ENCODE measurements at regions not wholly inside any gene's neighbourhood (a gene's known extent, or its start where the extent isn't known, plus 50 kb on each side); places are given as distances from the start of the nearest gene placed in this dataset.

GRCh38 chr5:38193015-38193581 is 65.3 kb upstream of the EGFLAM start:
- WGBS, result 13% methylated on average over 13 of the region's 13 CpGs
- no peaks in the 10 kb centered on the region for H3K4me1 ChIP-seq
- H3K9me3 ChIP-seq, result no peaks in the 10 kb centered on the region
- no peak overlapping the region for H3K27ac ChIP-seq (replicated peaks in 1 of 4)
- H3K4me3 ChIP-seq, result no peak overlapping the region
- no peak for TF ChIP-seq EP300 (IDR thresholded peaks at IDR 0.05)
- TF ChIP-seq POLR2A (IDR thresholded peaks at IDR 0.05; ENCODE audit: low read depth), result no peak
- TF ChIP-seq POLR2AphosphoS5 (IDR thresholded peaks at IDR 0.05), result peak; percentile 3 to 34
- TF ChIP-seq CTCF (IDR thresholded peaks at IDR 0.05), result peak; percentile 88 to 93 (median 88)
- intact Hi-C loops (cut with DNase I), result loop anchor here (2.0 to 5.0 kb wide), 2 partner anchors 356 to 781 kb away; no protein-coding TSS in a partner anchor
- H3K27me3 ChIP-seq, result no peaks in the 10 kb centered on the region
- no peak for DNase-seq (ENCODE audit: extremely low spot score)
- no peaks in the 10 kb centered on the region for H3K36me3 ChIP-seq

GRCh38 chr5:38191693-38192092 is 66.7 kb upstream of the EGFLAM start:
- H3K4me1 ChIP-seq, result no peaks in the 10 kb centered on the region
- H3K4me3 ChIP-seq, result no peak overlapping the region
- no peaks in the 10 kb centered on the region for H3K27me3 ChIP-seq
- H3K27ac ChIP-seq (replicated peaks in 1 of 4), result no peak overlapping the region
- DNase-seq (ENCODE audit: extremely low spot score), result no peak
- H3K36me3 ChIP-seq, result no peaks in the 10 kb centered on the region
- intact Hi-C loops (cut with DNase I), result loop anchor here (2.0 to 5.0 kb wide), 2 partner anchors 355 to 779 kb away; no protein-coding TSS in a partner anchor
- no peak for TF ChIP-seq POLR2A (IDR thresholded peaks at IDR 0.05; ENCODE audit: low read depth)
- TF ChIP-seq POLR2AphosphoS5 (IDR thresholded peaks at IDR 0.05), result no peak
- TF ChIP-seq CTCF (IDR thresholded peaks at IDR 0.05), result no peak
- TF ChIP-seq EP300 (IDR thresholded peaks at IDR 0.05), result no peak
- H3K9me3 ChIP-seq, result no peaks in the 10 kb centered on the region

- Histone ChIP-seq H3K36me3 (no peaks in the 10 kb centered on the region), H3K4me3 (no peak overlapping the region), H3K9me3 (no peaks in the 10 kb centered on the region), H3K27me3 (no peaks in the 10 kb centered on the region), H3K27ac (replicated peaks in 1 of 4) (no peak overlapping the region), H3K4me1 (no peaks in the 10 kb centered on the region)
- DNase-seq (ENCODE audit: extremely low spot score), result no peak
- TF ChIP-seq POLR2AphosphoS5 (IDR thresholded peaks at IDR 0.05) (no peak), CTCF (IDR thresholded peaks at IDR 0.05) (no peak), POLR2A (IDR thresholded peaks at IDR 0.05; ENCODE audit: low read depth) (no peak), EP300 (IDR thresholded peaks at IDR 0.05) (no peak)
- intact Hi-C loops (cut with DNase I), result loop anchor here (5.0 kb wide), 1 partner anchor 778 kb away; no protein-coding TSS in a partner anchor
- 87% methylated on average over 12 of the region's 12 CpGs for WGBS
Observed at GRCh38 chr5:38190111-38190510, 68.2 kb upstream of the EGFLAM start.

GRCh38 chr5:38189081-38189504 is 69.3 kb upstream of the EGFLAM start:
- no peaks in the 10 kb centered on the region for H3K27me3 ChIP-seq
- no peak for DNase-seq (ENCODE audit: extremely low spot score)
- TF ChIP-seq EP300 (IDR thresholded peaks at IDR 0.05) (no peak), POLR2A (IDR thresholded peaks at IDR 0.05; ENCODE audit: low read depth) (no peak), POLR2AphosphoS5 (IDR thresholded peaks at IDR 0.05) (no peak), CTCF (IDR thresholded peaks at IDR 0.05) (no peak)
- no peaks in the 10 kb centered on the region for H3K4me1 ChIP-seq
- H3K27ac ChIP-seq (replicated peaks in 1 of 4), result no peak overlapping the region
- intact Hi-C loops (cut with DNase I), result no loop called here
- no peaks in the 10 kb centered on the region for H3K9me3 ChIP-seq
- no peaks in the 10 kb centered on the region for H3K36me3 ChIP-seq
- WGBS, result 81% methylated on average over 12 of the region's 12 CpGs
- H3K4me3 ChIP-seq, result no peak overlapping the region

- no peaks in the 10 kb centered on the region for H3K36me3 ChIP-seq
- intact Hi-C loops (cut with DNase I), result no loop called here
- TF ChIP-seq CTCF (IDR thresholded peaks at IDR 0.05) (no peak), POLR2AphosphoS5 (IDR thresholded peaks at IDR 0.05) (no peak), EP300 (IDR thresholded peaks at IDR 0.05) (no peak), POLR2A (IDR thresholded peaks at IDR 0.05; ENCODE audit: low read depth) (no peak)
- no peaks in the 10 kb centered on the region for H3K9me3 ChIP-seq
- no peak for DNase-seq (ENCODE audit: extremely low spot score)
- no peak overlapping the region for H3K27ac ChIP-seq (replicated peaks in 1 of 4)
- H3K4me1 ChIP-seq, result no peaks in the 10 kb centered on the region
- 85% methylated on average over 5 of the region's 6 CpGs for WGBS
- H3K4me3 ChIP-seq, result no peak overlapping the region
- H3K27me3 ChIP-seq, result no peaks in the 10 kb centered on the region
Observed at GRCh38 chr5:38188591-38188990, 69.8 kb upstream of the EGFLAM start.
